Nucleus accumbens (tissue), 56 donors: ENCODE measurements at regions not wholly inside any gene's neighbourhood (a gene's known extent, or its start where the extent isn't known, plus 50 kb on each side); places are given as distances from the start of the nearest gene placed in this dataset.
"Not testable (repeated sequence)": the region's sequence is repeated elsewhere in the genome, so short reads cannot be mapped to it uniquely, and the experiment has no call there.

Source experiments
- DNase-seq, 56 donors: peaks; one replicate each; lab custom pipeline; 2025; lab: John Stamatoyannopoulos, UW

GRCh38 chr6:84635081-84635761 is 129.2 kb downstream of the TBX18 start:
- no peak for DNase-seq

GRCh38 chr6:84633771-84634170 is 130.6 kb downstream of the TBX18 start:
- no peak for DNase-seq

GRCh38 chr6:84626527-84626926 is 137.9 kb downstream of the TBX18 start:
- not testable (repeated sequence) for DNase-seq

- no peak for DNase-seq
Observed at GRCh38 chr6:84625506-84625905, 138.9 kb downstream of the TBX18 start.

- DNase-seq = no peak
Observed at GRCh38 chr6:84623956-84624680, 140.3 kb downstream of the TBX18 start.

- no peak for DNase-seq
Observed at GRCh38 chr6:84618836-84619235, 145.6 kb downstream of the TBX18 start.

- peak in 1 of 56 donors; percentile 2 for DNase-seq
Observed at GRCh38 chr6:84618046-84618752, 146.2 kb downstream of the TBX18 start.

- no peak for DNase-seq
Observed at GRCh38 chr6:84615987-84616386, 148.4 kb downstream of the TBX18 start.

GRCh38 chr6:84615113-84615850 is 149.1 kb downstream of the TBX18 start:
- DNase-seq = no peak

- DNase-seq = no peak
Observed at GRCh38 chr6:84606860-84607259, 157.5 kb downstream of the TBX18 start.

GRCh38 chr6:84605298-84605697 is 159.1 kb downstream of the TBX18 start:
- no peak for DNase-seq

- DNase-seq = no peak
Observed at GRCh38 chr6:84601366-84601765, 163.0 kb downstream of the TBX18 start.

- DNase-seq = no peak
Observed at GRCh38 chr6:84599991-84600390, 164.4 kb downstream of the TBX18 start.

GRCh38 chr6:84597238-84597875 is 167.0 kb downstream of the TBX18 start:
- no peak for DNase-seq

GRCh38 chr6:84596488-84596887 is 167.9 kb downstream of the TBX18 start:
- no peak for DNase-seq

GRCh38 chr6:84588697-84589080 is 175.7 kb downstream of the TBX18 start:
- DNase-seq = no peak

- not testable (repeated sequence) for DNase-seq
Observed at GRCh38 chr6:84587994-84588696, 176.3 kb downstream of the TBX18 start.

GRCh38 chr6:84587202-84587940 is 177.0 kb downstream of the TBX18 start:
- DNase-seq = not testable (repeated sequence)

- DNase-seq = no peak
Observed at GRCh38 chr6:84583784-84584183, 180.6 kb downstream of the TBX18 start.
